ENCODE measurements at regions not wholly inside any gene's neighbourhood (a gene's known extent, or its start where the extent isn't known, plus 50 kb on each side); places are given as distances from the start of the nearest gene placed in this dataset.
A peak's percentile ranks its signal among the peaks of the same experiment; 100 is the strongest.

- no peak for DNase-seq
These were observed 826.4 kb downstream of the TUSC7 start for GRCh38 chr3:117536006-117536405.

GRCh38 chr3:117537949-117538348 is 828.4 kb downstream of the TUSC7 start:
- no peak for DNase-seq

GRCh38 chr3:117539729-117540128 is 830.1 kb downstream of the TUSC7 start:
- no peak for DNase-seq

- no peak for DNase-seq
These were observed 831.0 kb downstream of the TUSC7 start for GRCh38 chr3:117540597-117540996.

- no peak for DNase-seq
These were observed 832.1 kb downstream of the TUSC7 start for GRCh38 chr3:117541721-117542120.

GRCh38 chr3:117543521-117543920 is 833.9 kb downstream of the TUSC7 start:
- DNase-seq: no peak

GRCh38 chr3:117545484-117545883 is 835.9 kb downstream of the TUSC7 start:
- no peak for DNase-seq

GRCh38 chr3:117547956-117548550 is 838.5 kb downstream of the TUSC7 start:
- DNase-seq: no peak

- no peak for DNase-seq
These were observed 839.0 kb downstream of the TUSC7 start for GRCh38 chr3:117548600-117548999.

- no peak for DNase-seq
These were observed 840.1 kb downstream of the TUSC7 start for GRCh38 chr3:117549716-117550115.

GRCh38 chr3:117550766-117551165 is 841.2 kb downstream of the TUSC7 start:
- no peak for DNase-seq

- no peak for DNase-seq
These were observed 843.9 kb downstream of the TUSC7 start for GRCh38 chr3:117553461-117553860.

GRCh38 chr3:117556646-117557407 is 847.2 kb downstream of the TUSC7 start:
- no peak for DNase-seq

GRCh38 chr3:117557464-117558090 is 848.0 kb downstream of the TUSC7 start:
- DNase-seq: peak; percentile 45 to 52

- DNase-seq: no peak
These were observed 849.1 kb downstream of the TUSC7 start for GRCh38 chr3:117558681-117559080.

GRCh38 chr3:117562000-117562399 is 852.4 kb downstream of the TUSC7 start:
- no peak for DNase-seq

- no peak for DNase-seq
These were observed 853.5 kb downstream of the TUSC7 start for GRCh38 chr3:117563063-117563462.

GRCh38 chr3:117565777-117566176 is 856.2 kb downstream of the TUSC7 start:
- no peak for DNase-seq

- DNase-seq: no peak
These were observed 857.3 kb downstream of the TUSC7 start for GRCh38 chr3:117566926-117567325.

GRCh38 chr3:117567382-117567781 is 857.8 kb downstream of the TUSC7 start:
- no peak for DNase-seq

GRCh38 chr3:117567906-117568305 is 858.3 kb downstream of the TUSC7 start:
- no peak for DNase-seq

- DNase-seq: no peak
These were observed 863.2 kb downstream of the TUSC7 start for GRCh38 chr3:117572786-117573185.

GRCh38 chr3:117580806-117581205 is 871.2 kb downstream of the TUSC7 start:
- no peak for DNase-seq

- peak in 1 of 2 experiments; percentile 38 for DNase-seq
These were observed 876.6 kb downstream of the TUSC7 start for GRCh38 chr3:117586161-117586560.
